ENCODE measurements at regions not wholly inside any gene's neighbourhood (a gene's known extent, or its start where the extent isn't known, plus 50 kb on each side); places are given as distances from the start of the nearest gene placed in this dataset.

DNA sequence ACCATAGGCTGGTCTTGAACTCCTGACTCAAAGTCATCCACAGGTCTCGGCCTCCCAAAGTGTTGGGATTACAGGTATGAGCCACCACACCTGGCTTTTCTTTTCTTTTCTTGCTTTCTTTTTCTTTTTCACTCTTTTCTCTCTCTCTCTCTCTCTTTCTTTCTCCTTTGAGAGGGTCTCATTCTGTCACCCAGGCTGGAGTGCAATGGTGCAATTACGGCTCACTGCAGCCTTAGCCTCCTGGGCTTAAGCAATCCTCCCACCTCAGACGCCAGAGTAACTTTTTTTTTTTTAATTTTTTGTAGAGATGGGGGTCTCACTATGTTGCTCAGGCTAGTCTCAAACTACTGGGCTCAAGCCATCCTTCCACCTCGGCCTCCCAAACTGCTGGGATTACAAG is 133.1 kb upstream of the UBE2E1 start:
- WGBS (ENCODE audit: insufficient coverage) = 100% methylated on average over 1 of the region's 4 CpGs
- ATAC-seq (ENCODE audit: low read depth) (no peak), DNase-seq (no peak)
- peaks cover 0 to 14% (median 5%) of the 10 kb centered on the region in 4 experiments for H3K27me3 ChIP-seq (replicated peaks in 1 of 4; ENCODE audit: control extremely low read depth in 1 of 4, control insufficient read depth in 3 of 4, insufficient read depth in 4 of 4, low read length in 3 of 4)
- Mint-ChIP-seq H3K9me3 (ENCODE audit: insufficient read depth) (no peaks in the 10 kb centered on the region), H3K4me1 (peaks cover 7% of the 10 kb centered on the region), H3K27me3 (peaks cover 26% of the 10 kb centered on the region), H3K27ac (no peak overlapping the region), H3K4me3 (no peak overlapping the region)
- ChIA-PET CTCF (interaction anchor here (0.6 kb wide), 1 partner anchor 246 kb away, joined by 3 read pairs; no protein-coding TSS in a partner anchor), POLR2A (no interaction called here)
- intact Hi-C loops (cut with micrococcal nuclease) = no loop called here
- no peak for TF ChIP-seq CTCF (IDR thresholded peaks at IDR 0.05)
- TF ChIP-seq EZH2 (IDR thresholded peaks at IDR 0.05; ENCODE audit: borderline replicate concordance, insufficient read depth, low read depth, low read length, poor library complexity, severe bottlenecking) = no peak
- no peak overlapping the region for H3K4me2 ChIP-seq (replicated peaks; ENCODE audit: low read depth, low read length, poor library complexity, severe bottlenecking)
- peaks cover 6 to 11% of the 10 kb centered on the region in 2 donors for H3K4me1 ChIP-seq (ENCODE audit: control insufficient read depth in 2 of 2, insufficient read depth in 2 of 2, low read length in 2 of 2)
- no peak overlapping the region for H3K27ac ChIP-seq (ENCODE audit: low read length in 2 of 2)
- no peaks in the 10 kb centered on the region for H3K36me3 ChIP-seq (replicated peaks in 1 of 2; ENCODE audit: control extremely low read depth in 1 of 2, control insufficient read depth in 1 of 2, extremely low read depth in 1 of 2, insufficient read depth in 2 of 2, low read length in 1 of 2)
- H3K9me3 ChIP-seq (ENCODE audit: control extremely low read depth in 1 of 3, control insufficient read depth in 2 of 3, insufficient read depth in 1 of 3, low read length in 2 of 3) = no peaks in the 10 kb centered on the region
- H3K9ac ChIP-seq (ENCODE audit: low read length) = no peak overlapping the region
- no peak overlapping the region for H3K4me3 ChIP-seq (ENCODE audit: control extremely low read depth in 1 of 5, extremely low read depth in 1 of 5, insufficient read depth in 1 of 5, low read depth in 2 of 5, low read length in 4 of 5)
- H4K20me1 ChIP-seq (ENCODE audit: control insufficient read depth, insufficient read depth, low read length, poor library complexity, severe bottlenecking) = no peaks in the 10 kb centered on the region
- no peak overlapping the region for H2AFZ ChIP-seq (ENCODE audit: insufficient read depth, low read depth, low read length, poor library complexity, severe bottlenecking)
- H3K79me2 ChIP-seq (ENCODE audit: control insufficient read depth, insufficient read depth, low read length) = no peaks in the 10 kb centered on the region

DNA sequence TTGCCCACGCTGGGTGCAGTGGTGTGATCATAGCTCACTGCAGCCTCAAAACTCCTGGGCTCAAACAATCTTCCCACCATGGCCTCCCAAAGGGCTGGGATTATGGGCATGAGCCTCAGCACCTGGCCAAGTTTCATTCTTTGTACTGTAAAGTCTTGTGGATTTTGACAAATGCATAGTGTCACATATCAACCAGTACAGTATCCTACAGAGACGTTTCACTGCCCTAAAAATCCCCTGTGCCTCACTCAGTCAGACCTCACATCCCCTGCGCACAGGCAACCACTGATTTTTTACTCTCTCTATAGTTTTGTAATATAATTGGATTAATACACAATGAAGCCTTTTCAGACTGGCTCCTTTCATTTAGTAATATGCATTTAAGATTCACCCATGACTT is 130.7 kb upstream of the UBE2E1 start:
- Mint-ChIP-seq H3K9me3 (ENCODE audit: insufficient read depth) (no peaks in the 10 kb centered on the region), H3K27ac (no peak overlapping the region), H3K4me1 (peaks cover 4% of the 10 kb centered on the region), H3K27me3 (peaks cover 21% of the 10 kb centered on the region), H3K4me3 (no peak overlapping the region)
- no CpG with 5 or more reads among the region's 3 CpGs for WGBS (ENCODE audit: insufficient coverage)
- ChIA-PET CTCF (interaction anchor here (0.7 kb wide), 1 partner anchor 35 kb away, joined by 3 read pairs; no protein-coding TSS in a partner anchor), POLR2A (no interaction called here)
- Histone ChIP-seq H3K4me1 (ENCODE audit: control insufficient read depth in 2 of 2, insufficient read depth in 2 of 2, low read length in 2 of 2) (peaks cover 4 to 9% of the 10 kb centered on the region in 2 donors), H3K4me3 (ENCODE audit: control extremely low read depth in 1 of 5, extremely low read depth in 1 of 5, insufficient read depth in 1 of 5, low read depth in 2 of 5, low read length in 4 of 5) (no peak overlapping the region), H3K79me2 (ENCODE audit: control insufficient read depth, insufficient read depth, low read length) (no peaks in the 10 kb centered on the region), H3K27me3 (replicated peaks in 1 of 4; ENCODE audit: control extremely low read depth in 1 of 4, control insufficient read depth in 3 of 4, insufficient read depth in 4 of 4, low read length in 3 of 4) (peaks cover 0 to 14% (median 3%) of the 10 kb centered on the region in 4 experiments), H2AFZ (ENCODE audit: insufficient read depth, low read depth, low read length, poor library complexity, severe bottlenecking) (no peak overlapping the region), H3K27ac (ENCODE audit: low read length in 2 of 2) (no peak overlapping the region), H4K20me1 (ENCODE audit: control insufficient read depth, insufficient read depth, low read length, poor library complexity, severe bottlenecking) (no peaks in the 10 kb centered on the region), H3K9me3 (ENCODE audit: control extremely low read depth in 1 of 3, control insufficient read depth in 2 of 3, insufficient read depth in 1 of 3, low read length in 2 of 3) (peaks cover 0 to 8% (median 8%) of the 10 kb centered on the region in 3 donors), H3K4me2 (replicated peaks; ENCODE audit: low read depth, low read length, poor library complexity, severe bottlenecking) (no peak overlapping the region), H3K36me3 (replicated peaks in 1 of 2; ENCODE audit: control extremely low read depth in 1 of 2, control insufficient read depth in 1 of 2, extremely low read depth in 1 of 2, insufficient read depth in 2 of 2, low read length in 1 of 2) (no peaks in the 10 kb centered on the region), H3K9ac (ENCODE audit: low read length) (no peak overlapping the region)
- no peak for DNase-seq
- ATAC-seq (ENCODE audit: low read depth) = no peak
- intact Hi-C loops (cut with micrococcal nuclease) = no loop called here
- TF ChIP-seq EZH2 (IDR thresholded peaks at IDR 0.05; ENCODE audit: borderline replicate concordance, insufficient read depth, low read depth, low read length, poor library complexity, severe bottlenecking) = no peak
- no peak for TF ChIP-seq CTCF (IDR thresholded peaks at IDR 0.05)

Measured in B cell (primary cell).